Neural crest cell (in vitro differentiated cells): ENCODE measurements at regions not wholly inside any gene's neighbourhood (a gene's known extent, or its start where the extent isn't known, plus 50 kb on each side); places are given as distances from the start of the nearest gene placed in this dataset.
"Not testable (repeated sequence)": the region's sequence is repeated elsewhere in the genome, so short reads cannot be mapped to it uniquely, and the experiment has no call there.

ENCODE experiments used
- DNase-seq: peaks from one replicate; pipeline ENCODE4 v3.0.0; 2021; ENCODE audit warnings: low read depth, mixed read lengths, low spot score
- H3K27ac Mint-ChIP-seq: one replicate; pipeline ENCODE4 v1.8.0; 2021; ENCODE audit warnings: mild to moderate bottlenecking, mixed read lengths; ENCODE audit not compliant: unreplicated experiment
- H3K27me3 Mint-ChIP-seq: 2 replicates; pipeline ENCODE4 v1.8.0; 2021; ENCODE audit warnings: low read depth, mild to moderate bottlenecking, mixed read lengths
- H3K36me3 Mint-ChIP-seq: 2 replicates; pipeline ENCODE4 v1.8.0; 2021; ENCODE audit warnings: low read depth, mild to moderate bottlenecking, mixed read lengths
- H3K4me1 Mint-ChIP-seq: 2 replicates; pipeline ENCODE4 v1.8.0; 2021; ENCODE audit warnings: mixed read lengths
- H3K4me3 Mint-ChIP-seq: one replicate; pipeline ENCODE4 v1.8.0; 2021; ENCODE audit warnings: mild to moderate bottlenecking, mixed read lengths
- H3K9me3 Mint-ChIP-seq: 2 replicates; pipeline ENCODE4 v1.8.0; 2021; ENCODE audit warnings: mixed read lengths
- CTCF ChIP-seq: fragments of 200-600 bp; sonication (generic); conservative IDR thresholded peaks from 2 replicates; pipeline ENCODE4 v1.5.0; 2021; ENCODE audit warnings: antibody characterized with exemption, mild to moderate bottlenecking

DNA sequence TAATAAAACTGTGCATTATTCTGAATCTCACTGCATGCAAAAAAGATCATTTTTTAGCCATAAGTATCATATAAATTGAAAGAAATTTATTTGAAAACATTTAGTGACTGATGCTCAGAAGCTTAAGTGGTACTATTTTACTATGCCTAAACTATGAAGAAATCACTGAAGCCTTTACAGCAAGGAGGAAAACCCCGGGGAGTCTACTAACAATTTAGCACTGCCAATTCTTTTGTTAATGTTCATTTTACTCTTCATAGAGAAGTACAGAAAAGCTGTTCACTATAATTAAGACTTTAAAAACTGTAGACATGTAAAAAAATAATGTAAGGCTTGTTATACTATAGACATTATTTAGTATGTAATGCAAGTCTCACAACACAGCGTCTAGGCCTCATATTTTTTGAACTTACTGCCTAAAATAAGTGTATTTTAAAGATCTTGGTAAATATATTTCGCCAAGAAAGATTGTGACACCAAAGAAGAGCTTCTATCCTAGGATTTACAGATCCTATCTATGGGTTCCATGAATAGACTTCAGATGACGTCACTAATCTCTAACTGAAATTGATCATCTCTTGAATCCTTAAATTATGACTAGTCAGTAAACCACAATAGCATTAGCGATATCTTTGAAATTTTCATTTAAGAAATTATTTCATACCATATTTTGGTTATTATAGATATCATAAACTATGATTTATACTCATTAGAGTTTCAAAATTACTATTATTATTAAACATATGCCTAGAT is 602.5 kb downstream of the TMA16 start:
- Mint-ChIP-seq H3K9me3 (peaks cover 3% of the 10 kb centered on the region), H3K4me3 (no peak overlapping the region), H3K27me3 (no peaks in the 10 kb centered on the region), H3K4me1 (no peaks in the 10 kb centered on the region), H3K27ac (no peak overlapping the region), H3K36me3 (no peaks in the 10 kb centered on the region)
- no peak for DNase-seq
- TF ChIP-seq CTCF: no peak

GRCh38 chr4:164100741-164101365 is 606.4 kb downstream of the TMA16 start:
- H3K27ac Mint-ChIP-seq, H3K9me3 Mint-ChIP-seq, H3K4me1 Mint-ChIP-seq, DNase-seq, H3K27me3 Mint-ChIP-seq, H3K36me3 Mint-ChIP-seq, H3K4me3 Mint-ChIP-seq: not testable (repeated sequence)

GRCh38 chr4:164108971-164109370 is 614.5 kb downstream of the TMA16 start:
- TF ChIP-seq CTCF: no peak
- H3K36me3 Mint-ChIP-seq: no peaks in the 10 kb centered on the region
- DNase-seq: no peak
- H3K4me3 Mint-ChIP-seq: no peak overlapping the region
- no peak overlapping the region for H3K27ac Mint-ChIP-seq
- H3K4me1 Mint-ChIP-seq: no peaks in the 10 kb centered on the region
- H3K9me3 Mint-ChIP-seq: no peaks in the 10 kb centered on the region
- H3K27me3 Mint-ChIP-seq: no peaks in the 10 kb centered on the region

DNA sequence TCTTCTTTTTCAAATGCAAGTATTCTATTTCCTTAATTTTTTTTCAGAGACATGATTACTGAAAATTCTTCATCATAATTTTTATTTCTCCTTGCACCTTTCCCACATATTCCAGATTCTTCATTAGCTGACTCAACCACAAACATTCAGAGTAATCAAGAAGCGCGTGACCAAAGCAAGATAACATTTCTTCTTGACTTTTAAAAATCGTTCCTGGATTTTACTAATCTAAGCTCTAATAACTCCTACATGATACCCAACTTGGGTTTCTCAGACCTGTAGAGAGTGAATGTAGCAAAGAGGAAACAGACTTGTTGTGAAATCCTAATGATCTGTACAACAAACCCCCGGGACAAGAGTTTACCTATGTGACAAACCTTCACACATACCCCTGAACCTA is 615.0 kb downstream of the TMA16 start:
- DNase-seq: no peak
- no peaks in the 10 kb centered on the region for H3K36me3 Mint-ChIP-seq
- no peaks in the 10 kb centered on the region for H3K27me3 Mint-ChIP-seq
- H3K4me1 Mint-ChIP-seq: no peaks in the 10 kb centered on the region
- no peak for TF ChIP-seq CTCF
- no peak overlapping the region for H3K4me3 Mint-ChIP-seq
- no peaks in the 10 kb centered on the region for H3K9me3 Mint-ChIP-seq
- no peak overlapping the region for H3K27ac Mint-ChIP-seq

GRCh38 chr4:164115236-164115635 is 620.7 kb downstream of the TMA16 start:
- H3K27me3 Mint-ChIP-seq: no peaks in the 10 kb centered on the region
- no peak overlapping the region for H3K27ac Mint-ChIP-seq
- no peak for DNase-seq
- no peaks in the 10 kb centered on the region for H3K4me1 Mint-ChIP-seq
- H3K9me3 Mint-ChIP-seq: no peaks in the 10 kb centered on the region
- TF ChIP-seq CTCF: no peak
- H3K36me3 Mint-ChIP-seq: no peaks in the 10 kb centered on the region
- no peak overlapping the region for H3K4me3 Mint-ChIP-seq

DNA sequence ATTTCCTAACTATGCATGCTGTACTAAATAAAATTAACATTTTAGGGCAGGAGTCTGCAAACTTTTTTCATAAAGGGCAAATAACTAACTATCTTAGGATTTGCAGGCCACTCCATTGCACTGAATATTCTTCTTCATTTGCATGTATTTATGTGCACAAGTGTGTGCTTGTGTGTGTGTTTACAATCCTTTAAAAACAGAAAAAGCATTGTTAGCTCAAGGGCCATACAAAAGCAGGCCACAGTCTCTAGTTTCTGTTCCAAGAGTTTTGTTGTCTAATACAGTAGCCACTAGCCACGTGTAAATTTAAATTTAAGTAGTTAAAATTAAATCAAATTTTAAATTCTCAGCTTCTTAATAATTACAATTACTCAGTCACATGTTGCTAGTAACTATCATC is 621.8 kb downstream of the TMA16 start:
- Mint-ChIP-seq H3K36me3 (no peaks in the 10 kb centered on the region), H3K4me3 (no peak overlapping the region), H3K27ac (no peak overlapping the region), H3K9me3 (no peaks in the 10 kb centered on the region), H3K27me3 (no peaks in the 10 kb centered on the region), H3K4me1 (no peaks in the 10 kb centered on the region)
- no peak for DNase-seq
- TF ChIP-seq CTCF: no peak
